ENCODE measurements at regions not wholly inside any gene's neighbourhood (a gene's known extent, or its start where the extent isn't known, plus 50 kb on each side); places are given as distances from the start of the nearest gene placed in this dataset.

DNA sequence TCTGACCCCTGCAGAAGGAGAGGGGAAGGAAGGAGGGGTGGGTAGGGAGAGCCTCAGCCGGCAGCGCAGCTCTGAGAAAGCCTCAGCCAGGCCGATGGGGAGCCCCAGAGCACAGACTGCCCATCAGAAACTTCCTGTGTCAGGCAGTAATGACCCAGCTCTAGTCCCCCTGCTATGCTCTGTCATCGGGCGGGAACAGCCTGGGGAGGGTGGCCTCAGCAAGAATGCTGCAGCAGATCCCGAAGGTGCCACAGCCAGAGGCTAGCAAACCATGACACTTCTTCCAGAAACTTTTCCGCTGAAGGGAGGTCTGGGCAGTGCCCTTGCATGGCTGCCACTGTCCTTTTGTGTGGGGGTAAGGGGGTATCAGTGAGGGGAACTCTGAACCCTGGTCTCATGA, 279.0 kb downstream of the BCOR start:
- Histone ChIP-seq H3T11ph (ENCODE audit: low read length) (no peak overlapping the region), H3K79me1 (ENCODE audit: insufficient read depth, low read depth, low read length, poor library complexity, severe bottlenecking) (no peaks in the 10 kb centered on the region), H3K27me3 (ENCODE audit: insufficient read depth, low read length) (no peaks in the 10 kb centered on the region; the same call in 1 of the 2 replicates), H3K4ac (ENCODE audit: low read depth, low read length) (no peak overlapping the region), H2BK20ac (ENCODE audit: low read depth, low read length, poor library complexity, severe bottlenecking) (no peak overlapping the region), H2BK12ac (ENCODE audit: insufficient read length, low read depth, low read length) (no peak overlapping the region), H2BK120ac (ENCODE audit: low read depth, low read length, poor library complexity, severe bottlenecking) (no peak overlapping the region), H3K9ac (ENCODE audit: extremely low read depth, insufficient read length, low read length) (no peak overlapping the region), H3K79me2 (ENCODE audit: insufficient read depth, low read length) (no peaks in the 10 kb centered on the region), H4K8ac (replicated peaks; ENCODE audit: insufficient read length, low read depth, low read length) (no peak overlapping the region), H2AFZ (ENCODE audit: low read length) (no peak overlapping the region), H3K56ac (ENCODE audit: insufficient read length, low read depth, low read length) (no peak overlapping the region), H3K14ac (ENCODE audit: insufficient read depth, low read length) (no peak overlapping the region), H3K4me1 (ENCODE audit: insufficient read depth, low read length) (peaks cover 34% of the 10 kb centered on the region; the same call in 1 of the 2 replicates), H3K9me3 (ENCODE audit: control insufficient read depth, low read depth, low read length) (no peaks in the 10 kb centered on the region), H4K20me1 (ENCODE audit: control insufficient read depth, insufficient read depth, insufficient read length) (no peaks in the 10 kb centered on the region), H3K4me2 (ENCODE audit: insufficient read depth, insufficient read length, low read length) (no peak overlapping the region), H2BK15ac (ENCODE audit: low read depth, low read length) (no peak overlapping the region), H4K5ac (ENCODE audit: insufficient read length, low read depth, low read length) (no peak overlapping the region), H3K23ac (ENCODE audit: insufficient read length, low read depth, low read length) (no peak overlapping the region), H2BK5ac (ENCODE audit: insufficient read length, low read length) (no peak overlapping the region), H3K18ac (ENCODE audit: insufficient read length, low read depth, low read length) (no peak overlapping the region), H2AK5ac (ENCODE audit: insufficient read length, low read length) (no peak overlapping the region), H3K23me2 (ENCODE audit: insufficient read length, low read depth, low read length, poor library complexity, severe bottlenecking) (peaks cover 13% of the 10 kb centered on the region), H3K27ac (ENCODE audit: insufficient read length, low read depth, low read length) (no peak overlapping the region), H4K91ac (ENCODE audit: insufficient read length, low read depth, low read length) (no peak overlapping the region)
- DNase-seq = no peak
- no peak overlapping the region for H3K27ac Mint-ChIP-seq
- no CpG with 5 or more reads among the region's 7 CpGs for WGBS (ENCODE audit: extremely low coverage, insufficient read length, low lambda C conversion rate)
- peaks cover 51 to 53% of the 10 kb centered on the region in 2 experiments for H3K4me1 Mint-ChIP-seq
- H3K9me3 Mint-ChIP-seq = peaks cover 60 to 65% of the 10 kb centered on the region in 2 experiments
- no peak overlapping the region; a peak in 1 of 5 replicates for H3K4me3 Mint-ChIP-seq
- H3K36me3 Mint-ChIP-seq (ENCODE audit: insufficient read depth in 1 of 3, low read depth in 3 of 3) = peaks cover 3 to 4% (median 4%) of the 10 kb centered on the region in 3 experiments; a peak in 4 of 7 replicates
- TF ChIP-seq, protein P1, sequence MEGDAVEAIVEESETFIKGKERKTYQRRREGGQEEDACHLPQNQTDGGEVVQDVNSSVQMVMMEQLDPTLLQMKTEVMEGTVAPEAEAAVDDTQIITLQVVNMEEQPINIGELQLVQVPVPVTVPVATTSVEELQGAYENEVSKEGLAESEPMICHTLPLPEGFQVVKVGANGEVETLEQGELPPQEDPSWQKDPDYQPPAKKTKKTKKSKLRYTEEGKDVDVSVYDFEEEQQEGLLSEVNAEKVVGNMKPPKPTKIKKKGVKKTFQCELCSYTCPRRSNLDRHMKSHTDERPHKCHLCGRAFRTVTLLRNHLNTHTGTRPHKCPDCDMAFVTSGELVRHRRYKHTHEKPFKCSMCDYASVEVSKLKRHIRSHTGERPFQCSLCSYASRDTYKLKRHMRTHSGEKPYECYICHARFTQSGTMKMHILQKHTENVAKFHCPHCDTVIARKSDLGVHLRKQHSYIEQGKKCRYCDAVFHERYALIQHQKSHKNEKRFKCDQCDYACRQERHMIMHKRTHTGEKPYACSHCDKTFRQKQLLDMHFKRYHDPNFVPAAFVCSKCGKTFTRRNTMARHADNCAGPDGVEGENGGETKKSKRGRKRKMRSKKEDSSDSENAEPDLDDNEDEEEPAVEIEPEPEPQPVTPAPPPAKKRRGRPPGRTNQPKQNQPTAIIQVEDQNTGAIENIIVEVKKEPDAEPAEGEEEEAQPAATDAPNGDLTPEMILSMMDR (conservative IDR thresholded peaks at IDR 0.05) = no peak
- H3K27me3 Mint-ChIP-seq (ENCODE audit: low read depth) = peaks cover 7% of the 10 kb centered on the region

Data from H9 (cell line).